Activated CD8-positive, alpha-beta memory T cell treated with anti-CD3 and anti-CD28 coated beads, Interleukin-2, amount 50 U/mL, for 48 hours (primary cell): ENCODE measurements at regions not wholly inside any gene's neighbourhood (a gene's known extent, or its start where the extent isn't known, plus 50 kb on each side); places are given as distances from the start of the nearest gene placed in this dataset.

ENCODE experiments used
- DNase-seq: peaks from one replicate; pipeline ENCODE4 v3.0.0-alpha.2; 2020

DNA sequence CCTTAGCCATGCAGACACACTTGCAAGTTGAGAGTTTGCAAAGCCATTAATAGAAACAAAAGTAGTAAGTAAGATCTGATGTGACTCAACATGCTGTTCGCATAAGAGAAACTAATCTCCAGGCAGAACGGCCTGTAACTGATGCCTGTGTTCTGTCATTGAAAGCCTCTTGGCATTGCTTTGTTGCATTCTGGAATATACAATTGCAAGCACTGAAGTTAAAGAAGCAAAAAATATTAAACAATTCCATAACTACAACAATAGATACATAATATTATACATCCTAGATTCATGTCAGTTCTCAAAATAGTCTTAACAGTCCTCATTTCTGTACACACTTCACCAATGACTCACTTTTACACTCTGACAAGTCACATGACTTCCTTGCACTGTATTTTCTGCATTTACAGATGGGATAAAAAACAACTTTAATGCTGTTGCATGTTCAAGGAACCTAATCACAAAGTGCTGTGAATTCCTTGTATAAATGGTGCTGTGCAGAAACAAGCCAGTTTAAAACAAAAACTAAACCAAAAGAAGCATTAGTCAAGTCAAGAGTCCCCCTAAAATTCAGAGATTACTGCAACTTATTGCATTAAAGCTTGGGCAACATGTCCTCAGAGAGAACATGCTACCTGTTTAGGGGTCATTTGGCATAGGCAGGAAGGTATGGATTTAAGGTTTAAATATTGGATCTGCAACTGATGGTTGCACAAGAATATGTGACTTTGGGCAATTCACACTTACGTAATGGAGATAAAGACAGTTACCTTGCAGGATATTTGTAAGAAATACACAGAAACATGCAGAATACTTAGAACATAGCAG lies 79.5 kb upstream of the SERP2 start:
- no peak for DNase-seq

DNA sequence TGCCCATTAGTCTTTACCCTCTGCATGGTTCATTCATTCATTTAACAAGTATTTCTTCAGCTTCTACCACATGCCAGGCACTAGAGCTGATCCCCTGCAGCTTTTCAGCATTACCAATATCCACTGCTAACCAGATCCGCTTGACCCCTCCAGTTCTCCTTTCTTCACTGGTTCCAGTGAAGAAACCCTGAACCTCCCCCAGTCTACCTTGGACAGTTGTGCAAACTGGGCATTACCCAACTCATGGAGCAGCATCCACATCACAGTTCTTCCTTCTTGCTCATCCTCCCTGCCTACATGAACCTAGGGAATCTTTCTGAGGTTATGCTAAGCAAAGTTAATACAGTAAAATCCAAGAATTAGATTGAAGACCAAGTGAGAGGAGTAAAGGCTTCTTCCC lies 78.7 kb upstream of the SERP2 start:
- DNase-seq: no peak

DNA sequence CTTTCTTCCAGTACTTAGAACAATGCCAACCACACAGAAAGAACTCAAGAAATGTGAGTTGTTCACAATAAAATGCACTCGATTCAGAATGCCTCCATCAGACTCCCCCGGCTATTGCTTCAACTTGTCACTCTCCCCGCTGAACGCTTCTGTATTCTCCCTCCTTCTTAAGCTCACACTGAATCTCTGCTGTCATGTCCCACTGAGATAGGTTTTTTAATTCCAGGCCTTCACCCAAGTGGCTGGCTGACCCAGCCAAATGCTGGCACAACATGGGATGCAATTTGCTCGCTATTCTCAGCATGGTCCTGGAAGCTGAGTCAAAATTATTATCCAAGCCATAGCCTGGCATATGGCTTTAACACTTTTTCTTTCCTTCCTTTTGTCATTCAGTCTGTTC lies 76.8 kb upstream of the SERP2 start:
- no peak for DNase-seq

DNA sequence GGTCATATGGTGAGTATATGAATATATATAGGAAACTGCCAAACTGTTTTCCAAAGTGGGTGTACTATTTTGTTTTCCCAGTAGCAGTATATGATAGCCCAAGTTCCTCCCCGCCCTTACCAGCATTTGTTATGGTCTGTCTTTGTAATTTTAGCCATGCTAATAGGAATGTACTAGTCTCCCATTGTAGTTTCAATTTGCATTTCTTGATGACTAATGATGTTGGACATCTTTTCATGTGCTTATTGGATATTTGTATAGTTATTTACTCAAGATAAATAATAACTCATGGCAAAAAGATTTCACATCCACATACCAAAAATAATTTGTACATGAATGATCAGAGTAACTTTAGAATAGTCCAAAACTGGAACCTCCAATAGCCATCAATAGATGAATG lies 75.3 kb upstream of the SERP2 start:
- no peak for DNase-seq

DNA sequence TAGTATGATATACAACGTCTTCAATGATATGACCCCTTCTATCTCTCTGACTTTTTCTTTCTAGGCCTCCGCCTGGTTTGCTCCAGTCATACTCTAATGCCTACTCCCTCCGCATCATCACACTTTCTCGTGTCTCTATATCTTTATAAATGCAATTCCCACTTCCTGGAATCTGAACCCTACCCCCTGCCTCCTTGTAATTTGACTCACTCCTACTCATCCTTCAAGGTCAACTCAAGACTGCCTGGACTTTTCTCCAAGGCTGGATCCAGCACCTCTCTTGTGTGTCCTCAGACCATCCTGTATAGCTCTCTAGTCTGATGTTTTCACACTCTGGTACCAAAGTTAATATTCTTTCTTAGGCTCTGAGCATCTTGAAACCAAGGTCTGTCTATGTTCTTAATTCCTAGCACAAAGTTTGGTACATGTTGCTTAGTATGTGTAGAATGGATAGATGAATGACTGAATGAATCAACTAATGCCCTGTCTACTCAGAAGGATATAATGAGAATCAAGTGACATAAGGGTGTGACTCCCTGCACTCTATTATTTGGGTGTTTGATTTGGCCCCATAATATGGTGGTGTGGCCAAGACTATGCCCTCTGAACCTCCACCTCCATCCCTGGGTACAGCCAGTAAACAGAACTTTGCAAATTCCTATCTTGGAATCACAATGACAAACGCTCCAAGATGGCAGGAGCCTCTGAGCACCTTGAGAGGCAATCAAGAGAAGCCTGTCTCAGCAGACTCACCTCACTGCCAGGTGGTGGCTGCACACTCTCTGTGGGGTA lies 74.3 kb upstream of the SERP2 start:
- DNase-seq: no peak

DNA sequence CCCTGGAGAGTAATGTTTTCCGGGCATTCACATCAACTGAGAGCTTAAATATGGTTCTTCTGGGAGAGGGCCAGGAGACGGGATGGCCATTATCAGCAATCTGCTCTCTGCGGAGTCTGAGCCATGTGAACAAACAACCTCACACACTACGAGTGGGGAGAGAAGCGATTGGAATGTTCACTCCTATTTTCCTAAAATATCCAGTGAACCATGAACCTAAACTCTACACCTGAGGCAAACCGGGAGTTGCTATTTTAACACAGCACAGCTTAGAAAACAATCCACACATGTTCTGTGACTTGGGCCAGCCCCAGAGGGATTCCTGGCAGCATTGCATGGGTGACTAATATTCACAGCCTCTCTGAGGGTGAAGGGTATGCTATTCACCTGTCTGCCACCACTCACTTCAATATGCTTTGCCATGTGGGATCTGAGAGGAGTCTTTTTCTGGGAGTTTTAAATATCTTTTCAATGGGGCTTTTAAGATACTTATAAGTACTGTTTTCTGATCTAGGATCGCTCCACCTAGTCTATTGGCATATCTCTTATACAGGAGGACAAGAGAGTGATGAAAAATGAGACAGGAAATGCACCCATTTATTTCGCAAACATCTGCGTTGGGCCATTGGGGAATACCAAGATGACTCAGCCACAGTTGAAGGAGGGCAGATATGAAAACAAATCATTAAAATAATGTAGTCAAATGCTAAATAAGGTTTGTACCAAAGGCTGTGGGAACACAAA lies 72.6 kb upstream of the SERP2 start:
- no peak for DNase-seq

DNA sequence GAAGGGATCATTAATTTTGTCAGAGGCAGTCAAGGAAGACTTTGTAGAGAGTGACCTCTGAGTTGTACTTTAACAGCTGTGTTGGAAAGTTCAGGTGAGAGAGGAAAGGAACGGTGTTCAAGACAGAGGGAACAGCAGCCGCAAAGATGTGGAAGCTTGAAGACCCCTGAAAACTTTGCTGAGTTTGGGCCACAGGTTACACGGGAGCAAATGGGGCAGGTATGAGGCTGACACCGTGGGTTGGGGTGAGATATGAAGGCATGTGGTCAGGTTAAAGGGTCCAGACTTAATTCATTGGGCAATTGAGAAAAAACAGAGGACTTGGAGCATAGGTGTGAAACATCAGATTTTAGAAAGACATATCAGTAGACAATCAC lies 72.0 kb upstream of the SERP2 start:
- no peak for DNase-seq

DNA sequence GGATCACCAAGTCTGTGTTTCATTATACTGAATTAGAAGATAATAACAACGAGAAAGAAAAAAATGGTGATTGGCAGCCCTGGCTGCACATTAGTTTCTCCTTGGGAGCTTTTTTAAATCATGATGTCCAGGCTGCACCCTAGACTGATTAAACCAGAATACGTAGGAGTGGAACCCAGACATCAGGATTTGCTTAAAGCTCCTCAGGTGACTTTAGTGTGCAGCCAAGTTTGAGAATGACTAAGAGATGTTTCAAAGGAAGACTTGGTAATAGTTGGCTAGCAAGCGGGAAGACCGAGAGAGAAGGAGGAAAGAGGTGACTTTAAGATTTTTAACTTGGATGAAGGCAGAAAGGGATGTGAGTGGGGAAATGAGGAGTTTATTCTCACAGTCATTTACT lies 71.4 kb upstream of the SERP2 start:
- DNase-seq: no peak

DNA sequence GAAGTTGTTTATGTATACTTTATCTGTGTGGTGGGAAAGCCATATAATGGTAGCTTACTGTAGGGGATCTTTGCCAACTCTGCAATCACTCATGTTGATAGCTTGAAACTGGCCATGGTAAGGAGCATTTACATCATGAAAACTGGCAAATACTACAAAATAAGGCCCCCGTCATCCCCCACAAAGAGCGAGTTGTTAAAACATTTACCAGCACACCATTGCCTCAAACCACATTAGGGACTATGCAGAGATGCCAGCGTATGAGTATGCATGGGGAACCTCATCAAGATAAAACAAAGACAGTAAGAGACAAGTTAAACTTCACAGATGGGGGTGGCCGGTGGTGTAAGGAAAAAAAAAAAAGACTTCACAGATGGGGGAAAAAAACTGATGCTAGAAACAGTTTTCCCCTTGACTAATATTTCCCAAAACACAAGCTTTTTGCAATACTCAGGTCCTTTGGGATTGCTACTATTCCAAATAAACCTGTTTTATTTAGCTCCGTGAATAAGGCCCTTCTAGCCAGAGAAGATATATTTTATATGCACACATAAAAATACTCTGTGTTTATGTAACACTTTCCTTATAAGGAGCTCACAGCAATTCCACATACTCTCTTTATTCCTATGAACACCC lies 70.6 kb upstream of the SERP2 start:
- no peak for DNase-seq

DNA sequence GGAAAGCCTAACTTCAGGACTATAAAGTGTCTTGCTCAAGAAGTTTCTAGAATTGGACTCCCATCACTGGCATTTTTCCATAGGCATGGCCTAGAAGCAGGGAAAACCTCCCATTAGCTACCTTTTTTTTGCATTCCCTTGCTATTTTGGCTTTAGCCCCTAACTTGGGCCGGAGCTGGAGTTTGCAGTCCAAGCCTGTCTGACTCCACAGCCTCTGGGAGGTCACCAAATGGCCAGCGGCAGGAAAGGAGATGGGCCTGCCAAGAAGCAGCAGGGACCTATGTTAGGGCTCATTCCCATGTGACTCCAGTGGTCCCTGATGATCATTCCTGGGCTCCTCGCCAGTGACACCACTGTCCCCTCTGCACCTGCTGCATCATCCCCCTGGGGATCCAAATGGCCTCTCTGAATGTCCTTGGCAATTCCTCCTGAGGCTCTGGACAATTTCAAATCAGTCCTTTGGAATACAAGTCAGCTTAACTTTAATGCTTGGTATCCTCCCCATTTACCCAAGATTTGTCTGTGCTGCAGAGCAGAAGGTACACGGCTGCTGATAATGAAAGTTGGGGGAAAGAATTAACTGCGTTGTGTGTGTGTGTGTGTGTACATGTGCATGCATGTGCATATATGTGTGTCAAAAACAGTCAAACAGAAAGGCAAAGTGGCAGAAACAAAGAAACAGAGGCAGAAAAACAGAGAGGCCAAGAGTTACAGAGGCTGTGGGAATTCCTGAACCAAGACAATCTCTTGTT lies 69.8 kb upstream of the SERP2 start:
- DNase-seq: no peak

DNA sequence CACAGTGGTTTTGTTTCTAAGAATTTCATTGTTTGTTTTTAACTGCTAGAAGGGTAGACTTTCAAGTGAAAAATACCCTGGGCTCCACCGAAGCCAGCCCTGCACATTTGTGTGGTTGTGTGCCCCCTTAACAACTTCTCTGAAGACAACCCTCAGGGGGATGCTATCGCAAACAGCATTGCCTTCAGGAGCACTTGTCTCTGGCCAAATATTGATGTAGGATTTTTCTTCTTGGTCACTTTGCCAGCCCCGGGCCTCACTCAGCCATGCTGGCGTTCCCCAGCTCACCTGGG lies 69.2 kb upstream of the SERP2 start:
- no peak for DNase-seq

DNA sequence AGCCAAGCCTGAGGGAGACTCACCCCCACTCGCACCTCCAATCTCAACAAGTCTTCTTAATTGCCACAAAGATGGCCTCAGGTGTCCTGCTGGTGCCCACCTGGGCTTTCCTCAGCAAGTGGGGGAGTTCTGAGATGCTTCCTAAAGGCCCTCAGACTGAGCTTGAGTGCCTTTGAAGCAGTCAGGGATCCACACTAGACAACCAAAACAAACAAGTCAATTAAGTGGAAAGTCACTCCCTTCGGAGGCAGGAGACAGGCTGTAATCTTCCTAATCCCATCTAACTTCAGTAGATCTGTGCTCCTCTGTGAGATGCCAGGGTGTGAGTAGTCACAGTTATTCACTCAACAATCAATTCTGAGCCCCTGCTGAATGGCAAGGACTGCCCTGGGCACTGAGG lies 68.3 kb upstream of the SERP2 start:
- DNase-seq: no peak

DNA sequence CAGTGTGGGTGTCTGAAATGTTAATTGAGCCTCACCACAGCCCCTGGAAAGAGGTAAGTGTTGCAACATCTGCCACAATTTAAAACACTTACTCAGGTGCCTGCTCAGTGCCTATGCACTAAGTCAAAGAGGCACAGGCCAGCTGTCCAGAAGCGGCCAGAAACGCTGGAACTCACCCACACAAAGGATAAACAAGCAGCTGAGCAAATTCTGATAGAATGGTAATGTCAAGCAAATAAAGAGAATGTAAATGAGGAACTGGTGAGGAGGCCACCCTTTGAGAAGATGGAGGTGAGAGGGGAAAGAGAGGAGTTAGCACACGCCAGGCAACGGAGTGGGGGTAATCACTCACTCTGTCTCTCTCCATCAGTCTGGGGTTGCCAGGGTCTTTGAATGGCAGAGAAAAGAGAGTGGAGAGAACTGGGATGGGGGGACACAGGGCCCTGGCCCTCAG lies 67.7 kb upstream of the SERP2 start:
- no peak for DNase-seq

DNA sequence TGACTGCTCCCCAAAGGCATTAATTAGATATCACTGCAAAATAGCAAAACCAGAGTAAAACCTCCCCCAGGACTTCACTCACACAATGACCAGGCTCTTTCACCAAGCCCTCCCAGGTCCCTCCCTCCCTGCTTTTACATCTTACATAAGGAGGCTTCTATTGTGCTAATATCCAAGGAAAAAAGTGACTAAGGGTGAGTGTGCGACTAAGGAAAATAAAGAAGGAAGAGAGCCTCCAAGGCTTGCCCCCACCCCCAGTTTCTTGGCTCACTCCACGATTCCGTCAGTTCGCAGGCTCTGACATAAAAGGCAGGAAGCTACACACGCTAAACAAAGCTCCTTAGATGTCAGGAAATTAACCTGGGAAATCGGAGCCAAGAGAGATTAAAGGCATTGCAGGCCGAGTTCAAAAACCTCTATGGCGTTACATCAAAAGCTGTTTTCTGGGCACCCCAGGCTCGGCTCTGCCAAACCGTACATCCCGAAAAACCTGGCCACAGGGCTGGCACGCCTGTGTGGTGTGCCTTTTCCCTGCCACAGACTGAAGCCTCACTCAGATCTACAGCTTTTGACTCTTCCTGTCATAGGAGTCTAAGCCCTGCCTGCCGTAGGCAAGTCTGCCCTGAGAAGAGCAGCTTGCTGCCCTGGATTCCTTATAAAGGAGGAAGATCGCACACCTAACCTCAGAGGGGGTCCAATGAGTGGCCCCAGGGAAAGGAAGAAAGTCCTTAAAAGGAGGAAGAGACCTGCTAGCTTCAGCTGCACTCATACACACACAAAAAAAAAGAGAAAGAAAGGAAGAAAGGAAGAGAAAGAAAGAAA lies 67.0 kb upstream of the SERP2 start:
- DNase-seq: no peak

DNA sequence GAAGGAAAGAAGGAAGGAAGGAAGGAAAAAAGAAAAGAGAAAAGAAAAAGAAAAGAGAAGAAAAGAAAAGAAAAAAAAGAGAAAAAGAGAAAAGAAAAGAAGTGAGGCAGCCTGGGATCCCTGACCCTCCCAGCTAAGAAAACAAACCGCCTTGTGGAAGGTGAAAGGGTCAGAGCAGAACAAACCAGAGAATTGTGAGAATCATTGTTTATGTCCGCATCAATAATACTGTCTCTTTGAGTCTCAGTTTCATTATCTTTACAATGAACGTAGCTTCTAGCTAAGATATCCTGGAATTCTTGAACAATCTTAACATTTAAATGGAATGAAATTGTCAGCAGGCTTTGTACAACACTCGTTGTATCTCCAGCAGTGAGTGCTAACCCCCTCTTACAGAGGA lies 66.4 kb upstream of the SERP2 start:
- DNase-seq: no peak

DNA sequence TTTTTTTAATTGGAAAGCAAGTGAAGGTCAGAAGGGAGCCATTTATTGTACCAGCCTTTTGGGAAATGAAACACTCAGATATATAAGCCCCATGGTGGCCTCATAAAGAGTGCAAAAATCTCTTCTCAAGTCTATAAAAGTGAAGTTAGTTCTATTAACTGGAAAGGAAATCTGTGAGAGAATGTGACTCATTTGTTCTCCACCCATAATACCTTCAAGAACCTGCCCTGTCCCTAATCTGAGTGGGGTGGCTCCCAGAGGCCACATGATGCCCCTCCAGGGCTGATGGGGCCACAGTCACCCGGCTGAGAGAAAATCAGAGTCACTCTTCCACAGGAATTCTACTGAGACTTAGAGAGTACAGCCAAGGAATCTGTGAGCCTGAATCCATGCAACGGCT lies 65.8 kb upstream of the SERP2 start:
- no peak for DNase-seq

DNA sequence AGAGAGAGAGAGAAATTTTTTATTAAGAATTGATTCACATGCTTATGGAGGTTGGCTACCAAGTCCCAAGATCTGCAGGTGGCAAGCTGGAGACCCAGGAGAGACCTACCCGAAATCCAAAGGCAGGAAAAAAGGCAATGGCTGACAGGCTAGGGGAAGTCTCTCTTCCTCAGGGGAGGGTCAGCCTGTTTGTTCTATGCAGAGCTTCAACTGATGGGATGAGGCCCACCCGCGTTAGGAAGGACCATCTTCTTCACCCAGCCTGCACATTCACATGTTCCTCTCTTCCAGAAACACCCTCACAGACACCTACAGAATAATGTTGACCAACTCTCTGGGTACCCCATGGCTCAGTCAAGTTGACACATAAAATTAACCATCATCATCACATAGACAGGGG lies 65.3 kb upstream of the SERP2 start:
- no peak for DNase-seq

DNA sequence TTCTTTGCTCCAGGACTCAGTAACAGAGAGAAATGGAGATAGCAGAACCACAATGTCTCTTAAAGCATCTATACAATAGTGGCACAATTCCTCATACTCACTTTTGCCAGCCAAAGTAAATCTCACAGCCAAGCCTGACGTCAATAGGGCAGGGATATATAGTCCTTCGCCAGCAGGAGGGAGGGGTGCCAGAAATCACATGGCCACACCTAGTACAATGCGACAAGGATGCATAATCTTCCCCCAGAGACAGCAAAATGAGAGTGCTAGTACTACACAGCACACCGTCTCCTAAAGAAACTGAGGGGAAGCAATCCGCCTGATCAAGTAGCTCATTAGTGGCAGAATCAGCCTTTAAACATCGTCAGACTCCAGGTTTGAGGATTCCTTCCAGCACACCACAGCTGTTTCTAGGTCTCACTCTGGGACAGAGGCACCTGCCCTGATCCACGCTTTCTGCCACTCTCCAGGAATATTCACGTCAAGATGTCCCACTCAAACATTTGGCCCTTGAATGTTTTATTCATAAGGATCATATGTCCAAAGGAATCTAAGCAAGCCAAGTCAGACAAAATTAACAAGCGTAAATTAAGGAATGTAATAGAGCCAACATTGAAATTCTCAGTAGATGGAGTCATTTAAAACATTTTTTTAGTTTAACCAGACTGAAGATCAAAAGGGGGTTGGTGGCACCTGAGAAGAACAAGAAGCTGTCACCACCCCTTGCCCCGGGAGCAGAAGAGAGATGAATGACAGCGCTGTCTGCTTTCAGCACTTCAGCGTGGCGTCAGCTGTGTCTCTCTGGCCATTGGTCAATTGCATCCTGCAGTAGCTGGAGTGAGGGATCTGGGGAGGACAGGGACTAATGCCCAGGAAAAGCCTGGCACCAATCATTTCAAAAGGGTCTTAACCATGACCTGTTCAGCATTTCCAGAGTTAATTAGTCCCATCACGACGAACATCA lies 63.5 kb upstream of the SERP2 start:
- no peak for DNase-seq

DNA sequence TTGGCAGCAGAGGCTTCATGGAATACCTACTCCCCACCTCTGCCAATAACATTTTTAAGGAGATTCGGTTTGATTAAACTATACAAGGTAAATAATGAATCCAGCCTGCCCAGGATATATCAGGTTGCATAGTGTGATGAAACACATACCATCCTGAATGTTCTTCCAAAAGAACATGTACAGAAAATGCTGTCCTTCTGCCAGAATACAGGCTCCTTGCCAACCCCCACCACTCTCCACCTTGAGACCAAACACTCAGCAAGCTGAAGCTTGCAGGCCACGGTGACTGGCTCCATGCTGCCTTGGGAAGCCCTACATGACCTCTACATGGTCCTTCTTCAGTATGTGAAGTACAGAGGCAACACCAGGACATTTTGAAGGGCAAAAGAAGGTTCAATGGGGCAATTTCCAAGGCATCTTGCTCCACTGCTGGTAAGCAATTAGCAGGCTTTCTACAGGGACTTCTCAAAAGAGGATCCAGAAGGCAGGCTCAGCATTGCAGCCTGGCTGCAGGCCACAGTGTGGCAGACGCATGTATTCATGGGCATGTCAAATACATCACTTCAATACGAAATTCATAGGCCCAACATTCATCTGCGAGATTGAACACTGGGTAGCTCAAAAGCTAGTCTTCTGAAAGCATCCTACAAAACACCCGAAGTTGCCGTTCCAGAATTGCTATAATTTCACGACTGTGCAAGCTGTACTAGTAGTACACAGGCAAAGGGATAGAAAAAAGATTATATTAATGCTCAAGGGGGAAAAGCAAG lies 62.4 kb upstream of the SERP2 start:
- no peak for DNase-seq

DNA sequence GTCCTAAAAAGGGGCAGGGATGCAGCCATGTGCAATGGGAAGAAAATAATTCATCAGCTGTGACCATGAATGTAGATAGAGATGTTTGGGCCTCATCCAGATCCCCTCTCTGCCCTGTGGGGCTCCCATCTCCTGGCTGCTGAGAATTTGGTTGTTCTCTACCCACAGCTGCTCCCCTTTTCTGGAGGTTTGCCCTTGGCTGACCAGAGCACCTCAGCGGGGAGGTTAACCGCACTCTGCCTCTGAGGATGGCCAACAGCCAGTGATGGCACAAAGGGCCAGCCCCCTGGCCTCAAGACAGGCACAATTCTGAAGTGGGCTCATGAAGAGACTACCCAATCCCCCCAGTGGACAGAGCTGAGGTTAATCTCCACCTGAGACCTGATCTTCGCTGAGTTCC lies 61.5 kb upstream of the SERP2 start:
- no peak for DNase-seq
